ENCODE measurements at regions not wholly inside any gene's neighbourhood (a gene's known extent, or its start where the extent isn't known, plus 50 kb on each side); places are given as distances from the start of the nearest gene placed in this dataset.

DNA sequence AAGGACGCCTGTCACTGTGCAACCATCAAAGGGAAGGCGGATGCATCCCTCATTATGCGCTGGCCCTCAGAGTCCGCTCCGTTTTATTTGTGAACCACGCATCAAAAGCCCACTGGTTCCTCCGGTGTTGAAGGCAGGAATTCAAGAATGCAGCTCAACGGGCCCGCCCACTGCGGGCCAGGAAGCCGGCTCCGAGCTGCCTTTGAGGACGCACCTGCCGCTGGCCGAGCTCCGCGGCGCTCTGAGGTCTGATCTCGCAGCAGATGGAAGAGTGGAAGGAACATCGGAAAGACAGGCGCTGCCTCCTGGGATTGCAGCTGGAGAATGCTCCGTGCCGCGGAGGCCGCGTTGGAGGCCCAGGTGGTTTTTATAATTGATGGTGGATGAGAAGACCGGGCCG lies 56.9 kb upstream of the ADGRA1 start:
- Histone ChIP-seq H3K4me1 (ENCODE audit: control insufficient read depth in 2 of 2, insufficient read depth in 2 of 2, low read length in 2 of 2) (no peaks in the 10 kb centered on the region), H3K4me3 (ENCODE audit: low read length) (no peak overlapping the region), H3K27me3 (ENCODE audit: control insufficient read depth in 2 of 2, insufficient read depth in 2 of 2, low read length in 2 of 2) (no peaks in the 10 kb centered on the region), H3K27ac (ENCODE audit: low read depth, low read length) (no peak overlapping the region), H3K36me3 (ENCODE audit: control insufficient read depth in 2 of 3, insufficient read depth in 3 of 3, low read length in 3 of 3) (no peaks in the 10 kb centered on the region), H3K9me3 (ENCODE audit: control insufficient read depth in 2 of 3, low read length in 3 of 3) (no peaks in the 10 kb centered on the region)
- CTCF ChIA-PET: no interaction called here
- ATAC-seq (no peak), DNase-seq (no peak)
- H3K36me3 Mint-ChIP-seq: no peaks in the 10 kb centered on the region
- no peak overlapping the region for H3K4me3 Mint-ChIP-seq
- POLR2A ChIA-PET: no interaction called here
- H3K27ac Mint-ChIP-seq: no peak overlapping the region
- intact Hi-C loops (cut with micrococcal nuclease): no loop called here
- H3K27me3 Mint-ChIP-seq: peaks cover 0 to 15% (median 7%) of the 10 kb centered on the region in 5 donors
- H3K4me1 Mint-ChIP-seq: no peaks in the 10 kb centered on the region
- peaks cover 0 to 2% (median 0%) of the 10 kb centered on the region in 11 donors for H3K9me3 Mint-ChIP-seq

DNA sequence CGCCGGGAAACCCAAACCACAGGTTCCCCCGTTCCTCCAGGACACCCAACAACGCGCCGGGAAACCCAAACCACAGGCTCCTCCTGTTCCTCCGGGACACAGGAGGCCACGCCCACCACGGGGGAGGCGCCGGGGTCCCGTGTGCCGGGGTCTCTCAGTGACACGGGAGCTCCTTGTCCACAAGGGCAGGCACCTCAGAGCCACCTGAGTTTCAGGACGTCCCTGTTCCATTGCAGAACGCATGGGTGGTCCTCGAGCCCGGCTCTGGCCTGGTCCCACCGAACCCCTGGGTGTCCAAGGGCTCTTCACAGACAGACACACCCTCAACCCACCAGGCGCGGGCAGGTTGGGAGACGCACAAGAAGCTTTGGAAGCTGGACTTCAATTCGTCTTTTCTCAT lies 57.6 kb upstream of the ADGRA1 start:
- no peak overlapping the region for H3K4me3 Mint-ChIP-seq

DNA sequence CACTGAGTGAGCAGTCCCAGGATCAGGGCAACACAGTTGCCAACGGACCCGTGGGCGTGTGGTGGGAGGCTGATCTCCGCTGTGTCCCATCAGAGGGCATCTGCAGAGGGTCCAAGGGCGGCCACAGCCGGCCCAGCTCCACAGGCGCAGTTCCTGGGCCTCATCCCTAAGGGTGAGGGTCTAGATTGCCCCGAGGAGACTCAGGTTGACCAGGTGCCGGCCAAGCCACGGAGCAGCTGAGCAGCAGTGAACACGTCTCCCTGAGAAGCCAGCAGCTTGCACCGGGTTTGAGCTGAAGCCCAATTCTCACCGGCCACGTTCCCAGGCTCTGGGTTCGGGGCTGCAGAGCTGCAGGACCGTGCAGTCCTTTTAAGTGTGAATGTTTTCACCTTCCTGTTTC lies 58.8 kb upstream of the ADGRA1 start:
- Histone ChIP-seq H3K36me3 (ENCODE audit: control insufficient read depth in 2 of 3, insufficient read depth in 3 of 3, low read length in 3 of 3) (no peaks in the 10 kb centered on the region), H3K4me3 (ENCODE audit: low read length) (no peak overlapping the region), H3K4me1 (ENCODE audit: control insufficient read depth in 2 of 2, insufficient read depth in 2 of 2, low read length in 2 of 2) (no peaks in the 10 kb centered on the region), H3K9me3 (ENCODE audit: control insufficient read depth in 2 of 3, low read length in 3 of 3) (no peaks in the 10 kb centered on the region), H3K27ac (ENCODE audit: low read depth, low read length) (no peak overlapping the region), H3K27me3 (ENCODE audit: control insufficient read depth in 2 of 2, insufficient read depth in 2 of 2, low read length in 2 of 2) (no peaks in the 10 kb centered on the region)
- CTCF ChIA-PET: no interaction called here
- POLR2A ChIA-PET: no interaction called here
- H3K9me3 Mint-ChIP-seq: peaks cover 0 to 2% (median 0%) of the 10 kb centered on the region in 11 donors
- H3K4me1 Mint-ChIP-seq: no peaks in the 10 kb centered on the region
- H3K4me3 Mint-ChIP-seq: no peak overlapping the region
- no peak overlapping the region for H3K27ac Mint-ChIP-seq
- intact Hi-C loops (cut with micrococcal nuclease): no loop called here
- H3K27me3 Mint-ChIP-seq: peaks cover 0 to 22% (median 11%) of the 10 kb centered on the region in 5 donors
- DNase-seq (no peak), ATAC-seq (no peak)
- H3K36me3 Mint-ChIP-seq: no peaks in the 10 kb centered on the region

More for the DNA sequence above, 57.6 kb upstream of the ADGRA1 start:
- ChIA-PET CTCF (no interaction called here), POLR2A (no interaction called here)
- H3K36me3 ChIP-seq (ENCODE audit: control insufficient read depth in 2 of 3, insufficient read depth in 3 of 3, low read length in 3 of 3): no peaks in the 10 kb centered on the region
- H3K9me3 Mint-ChIP-seq: peaks cover 0 to 2% (median 0%) of the 10 kb centered on the region in 11 donors
- no peaks in the 10 kb centered on the region for H3K4me1 Mint-ChIP-seq
- H3K36me3 Mint-ChIP-seq: no peaks in the 10 kb centered on the region
- H3K4me3 ChIP-seq (ENCODE audit: low read length): no peak overlapping the region
- no peaks in the 10 kb centered on the region for H3K4me1 ChIP-seq (ENCODE audit: control insufficient read depth in 2 of 2, insufficient read depth in 2 of 2, low read length in 2 of 2)
- DNase-seq (no peak), ATAC-seq (no peak)
- intact Hi-C loops (cut with micrococcal nuclease): no loop called here
- H3K27me3 Mint-ChIP-seq: peaks cover 0 to 21% (median 12%) of the 10 kb centered on the region in 5 donors
- no peaks in the 10 kb centered on the region for H3K27me3 ChIP-seq (ENCODE audit: control insufficient read depth in 2 of 2, insufficient read depth in 2 of 2, low read length in 2 of 2)
- H3K27ac ChIP-seq (ENCODE audit: low read depth, low read length): no peak overlapping the region
- no peaks in the 10 kb centered on the region for H3K9me3 ChIP-seq (ENCODE audit: control insufficient read depth in 2 of 3, low read length in 3 of 3)
- no peak overlapping the region for H3K27ac Mint-ChIP-seq

DNA sequence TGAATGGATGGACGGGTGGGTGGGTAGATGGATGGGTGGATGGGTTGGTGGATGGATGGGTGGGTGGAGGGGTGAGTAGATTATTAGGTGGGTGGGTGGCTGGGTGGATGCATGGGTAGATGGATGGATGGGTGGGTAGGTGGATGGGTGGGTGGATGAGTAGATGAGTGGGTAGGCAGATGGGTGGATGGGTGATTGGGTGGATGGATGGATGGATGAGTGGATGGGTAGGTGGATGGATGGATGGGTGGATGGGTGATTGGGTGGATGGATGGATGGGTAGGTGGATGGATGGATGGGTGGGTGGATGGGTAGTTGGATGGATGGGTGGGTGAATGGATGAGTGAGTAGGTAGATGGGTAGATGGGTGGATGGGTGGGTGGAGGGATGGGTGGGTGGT lies 59.6 kb upstream of the ADGRA1 start:
- ChIA-PET CTCF (no interaction called here), POLR2A (no interaction called here)
- no peak for DNase-seq
- no peaks in the 10 kb centered on the region for H3K4me1 Mint-ChIP-seq
- no peaks in the 10 kb centered on the region for H3K4me1 ChIP-seq (ENCODE audit: control insufficient read depth in 2 of 2, insufficient read depth in 2 of 2, low read length in 2 of 2)
- no peak overlapping the region for H3K4me3 Mint-ChIP-seq
- peaks cover 0 to 23% (median 9%) of the 10 kb centered on the region in 5 donors for H3K27me3 Mint-ChIP-seq
- H3K36me3 ChIP-seq (ENCODE audit: control insufficient read depth in 2 of 3, insufficient read depth in 3 of 3, low read length in 3 of 3): no peaks in the 10 kb centered on the region
- no peak overlapping the region for H3K27ac ChIP-seq (ENCODE audit: low read depth, low read length)
- no peak overlapping the region for H3K4me3 ChIP-seq (ENCODE audit: low read length)
- no peaks in the 10 kb centered on the region for H3K9me3 ChIP-seq (ENCODE audit: control insufficient read depth in 2 of 3, low read length in 3 of 3)
- H3K36me3 Mint-ChIP-seq: no peaks in the 10 kb centered on the region
- no peak for ATAC-seq
- peaks cover 0 to 2% (median 0%) of the 10 kb centered on the region in 11 donors for H3K9me3 Mint-ChIP-seq
- intact Hi-C loops (cut with micrococcal nuclease): no loop called here
- H3K27ac Mint-ChIP-seq: no peak overlapping the region
- H3K27me3 ChIP-seq (ENCODE audit: control insufficient read depth in 2 of 2, insufficient read depth in 2 of 2, low read length in 2 of 2): no peaks in the 10 kb centered on the region

DNA sequence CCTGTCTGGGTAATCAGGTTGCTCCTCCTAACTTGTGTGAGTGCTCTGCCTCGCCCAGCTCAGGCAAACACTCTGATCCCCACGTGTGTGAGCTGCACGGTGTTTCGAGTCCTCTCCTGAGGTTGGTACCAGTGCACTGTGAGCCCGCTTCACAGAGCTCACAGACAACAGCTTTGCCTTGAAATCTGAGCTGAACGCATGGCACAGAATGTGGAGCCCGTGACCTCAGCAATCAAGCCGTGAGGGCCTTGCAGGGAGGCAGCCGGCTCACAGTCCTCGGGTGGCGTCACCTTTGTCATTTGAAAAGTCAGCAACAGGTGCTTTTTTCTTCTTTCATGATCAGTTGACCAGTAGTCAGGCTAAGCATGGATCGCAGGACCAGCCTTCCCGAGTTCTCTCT lies 60.2 kb upstream of the ADGRA1 start:
- Mint-ChIP-seq H3K27ac (no peak overlapping the region), H3K4me1 (no peaks in the 10 kb centered on the region), H3K4me3 (no peak overlapping the region), H3K27me3 (peaks cover 0 to 25% (median 9%) of the 10 kb centered on the region in 5 donors), H3K36me3 (no peaks in the 10 kb centered on the region), H3K9me3 (peaks cover 0 to 2% (median 0%) of the 10 kb centered on the region in 11 donors)
- no peaks in the 10 kb centered on the region for H3K4me1 ChIP-seq (ENCODE audit: control insufficient read depth in 2 of 2, insufficient read depth in 2 of 2, low read length in 2 of 2)
- ATAC-seq (no peak), DNase-seq (no peak)
- ChIA-PET POLR2A (no interaction called here), CTCF (no interaction called here)
- intact Hi-C loops (cut with micrococcal nuclease): no loop called here
- H3K36me3 ChIP-seq (ENCODE audit: control insufficient read depth in 2 of 3, insufficient read depth in 3 of 3, low read length in 3 of 3): no peaks in the 10 kb centered on the region
- H3K27ac ChIP-seq (ENCODE audit: low read depth, low read length): no peak overlapping the region
- H3K27me3 ChIP-seq (ENCODE audit: control insufficient read depth in 2 of 2, insufficient read depth in 2 of 2, low read length in 2 of 2): no peaks in the 10 kb centered on the region
- H3K9me3 ChIP-seq (ENCODE audit: control insufficient read depth in 2 of 3, low read length in 3 of 3): no peaks in the 10 kb centered on the region
- no peak overlapping the region for H3K4me3 ChIP-seq (ENCODE audit: low read length)

DNA sequence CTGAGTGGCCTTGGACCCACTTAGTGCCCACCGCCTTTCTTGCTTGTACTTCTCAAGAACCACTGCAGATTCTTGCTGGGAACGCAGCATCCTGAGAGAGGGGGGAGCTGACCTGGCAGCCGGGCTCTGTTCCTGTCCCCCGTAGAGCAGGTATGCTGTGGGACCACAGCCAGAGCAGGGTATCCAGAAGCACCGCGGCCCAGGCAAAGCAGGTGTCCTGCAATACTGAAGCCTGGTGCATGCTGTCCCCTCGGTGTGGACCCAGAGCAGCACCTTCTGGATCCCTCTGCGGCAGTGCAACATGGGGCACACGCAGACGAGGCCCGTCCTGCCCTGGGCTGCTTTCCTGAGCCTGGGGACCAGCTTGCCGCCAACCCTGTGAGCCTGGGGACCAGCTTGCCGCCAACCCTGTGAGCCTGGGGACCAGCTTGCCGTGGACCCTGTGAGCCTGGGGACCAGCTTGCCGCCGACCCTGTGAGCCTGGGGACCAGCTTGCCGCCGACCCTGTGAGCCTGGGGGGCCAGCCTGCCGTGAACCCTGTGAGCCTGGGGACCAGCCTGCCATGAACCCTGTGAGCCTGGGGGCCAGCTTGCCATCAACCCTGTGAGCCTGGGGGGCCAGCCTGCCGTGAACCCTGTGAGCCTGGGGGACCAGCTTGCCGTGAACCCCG lies 60.9 kb upstream of the ADGRA1 start:
- Mint-ChIP-seq H3K4me1 (no peaks in the 10 kb centered on the region), H3K9me3 (peaks cover 0 to 1% (median 0%) of the 10 kb centered on the region in 11 donors), H3K36me3 (no peaks in the 10 kb centered on the region), H3K27ac (no peak overlapping the region), H3K27me3 (peaks cover 0 to 25% (median 9%) of the 10 kb centered on the region in 5 donors), H3K4me3 (no peak overlapping the region)
- CTCF ChIA-PET: no interaction called here
- DNase-seq (no peak), ATAC-seq (no peak)
- POLR2A ChIA-PET: no interaction called here
- Histone ChIP-seq H3K27me3 (ENCODE audit: control insufficient read depth in 2 of 2, insufficient read depth in 2 of 2, low read length in 2 of 2) (no peaks in the 10 kb centered on the region), H3K4me1 (ENCODE audit: control insufficient read depth in 2 of 2, insufficient read depth in 2 of 2, low read length in 2 of 2) (no peaks in the 10 kb centered on the region), H3K4me3 (ENCODE audit: low read length) (no peak overlapping the region), H3K27ac (ENCODE audit: low read depth, low read length) (no peak overlapping the region), H3K9me3 (ENCODE audit: control insufficient read depth in 2 of 3, low read length in 3 of 3) (no peaks in the 10 kb centered on the region), H3K36me3 (ENCODE audit: control insufficient read depth in 2 of 3, insufficient read depth in 3 of 3, low read length in 3 of 3) (no peaks in the 10 kb centered on the region)
- intact Hi-C loops (cut with micrococcal nuclease): no loop called here

DNA sequence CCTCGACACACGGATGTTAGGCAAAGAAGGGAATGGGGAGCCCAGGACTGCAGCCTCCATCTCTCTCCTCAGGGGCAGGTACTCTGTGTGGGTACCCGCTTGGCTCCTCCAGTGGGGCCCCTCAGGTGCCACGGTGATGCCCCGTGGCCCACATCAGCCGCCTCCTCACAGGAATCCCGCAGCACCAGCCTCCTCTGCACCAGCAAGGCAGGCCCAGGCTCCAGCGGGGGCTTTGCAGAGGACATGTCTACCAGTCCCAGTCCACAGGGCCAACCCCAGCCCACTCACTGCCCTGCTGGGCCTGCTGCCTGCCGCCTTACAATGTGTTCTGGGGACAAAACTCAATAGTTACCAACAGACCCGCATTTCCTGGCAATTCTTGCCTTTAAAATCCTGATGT lies 61.6 kb upstream of the ADGRA1 start:
- H3K9me3 Mint-ChIP-seq: no peaks in the 10 kb centered on the region
- Histone ChIP-seq H3K36me3 (ENCODE audit: control insufficient read depth in 2 of 3, insufficient read depth in 3 of 3, low read length in 3 of 3) (no peaks in the 10 kb centered on the region), H3K9me3 (ENCODE audit: control insufficient read depth in 2 of 3, low read length in 3 of 3) (no peaks in the 10 kb centered on the region), H3K4me1 (ENCODE audit: control insufficient read depth in 2 of 2, insufficient read depth in 2 of 2, low read length in 2 of 2) (no peaks in the 10 kb centered on the region), H3K4me3 (ENCODE audit: low read length) (no peak overlapping the region), H3K27me3 (ENCODE audit: control insufficient read depth in 2 of 2, insufficient read depth in 2 of 2, low read length in 2 of 2) (no peaks in the 10 kb centered on the region), H3K27ac (ENCODE audit: low read depth, low read length) (no peak overlapping the region)
- ChIA-PET CTCF (no interaction called here), POLR2A (no interaction called here)
- H3K27ac Mint-ChIP-seq: no peak overlapping the region
- H3K4me3 Mint-ChIP-seq: no peak overlapping the region
- H3K36me3 Mint-ChIP-seq: no peaks in the 10 kb centered on the region
- H3K4me1 Mint-ChIP-seq: no peaks in the 10 kb centered on the region
- intact Hi-C loops (cut with micrococcal nuclease): no loop called here
- H3K27me3 Mint-ChIP-seq: peaks cover 0 to 25% (median 7%) of the 10 kb centered on the region in 5 donors
- ATAC-seq (no peak), DNase-seq (no peak)

Data from naive thymus-derived CD4-positive, alpha-beta T cell (primary cell).